Fibroblast of skin of abdomen (primary cell): ENCODE measurements at regions not wholly inside any gene's neighbourhood (a gene's known extent, or its start where the extent isn't known, plus 50 kb on each side); places are given as distances from the start of the nearest gene placed in this dataset.
A peak's percentile ranks its signal among the peaks of the same experiment; 100 is the strongest.
"Not testable (repeated sequence)": the region's sequence is repeated elsewhere in the genome, so short reads cannot be mapped to it uniquely, and the experiment has no call there.

ENCODE experiments used
- DNase-seq: peaks from one replicate; pipeline ENCODE4 v3.0.0-alpha.2; 2013

DNA sequence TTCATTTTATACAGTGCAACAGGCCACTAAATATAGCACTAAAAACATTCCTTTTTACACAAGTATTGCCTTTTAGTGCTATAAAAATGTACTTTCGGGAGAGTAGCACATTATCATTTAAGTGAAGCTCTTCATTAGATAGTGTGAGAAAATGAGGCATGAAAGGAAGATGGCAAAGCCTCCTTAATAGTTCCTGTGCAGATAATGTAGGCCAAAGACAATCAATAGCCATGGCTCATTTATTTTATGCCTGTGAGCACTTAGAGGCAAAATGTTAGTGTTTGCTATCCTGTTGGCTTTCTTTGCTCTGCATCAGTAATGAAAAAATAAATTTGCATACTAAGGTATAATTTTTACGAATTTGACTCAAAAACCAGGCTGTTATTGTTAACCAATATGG lies 929.5 kb upstream of the C9orf72 start:
- no peak for DNase-seq

DNA sequence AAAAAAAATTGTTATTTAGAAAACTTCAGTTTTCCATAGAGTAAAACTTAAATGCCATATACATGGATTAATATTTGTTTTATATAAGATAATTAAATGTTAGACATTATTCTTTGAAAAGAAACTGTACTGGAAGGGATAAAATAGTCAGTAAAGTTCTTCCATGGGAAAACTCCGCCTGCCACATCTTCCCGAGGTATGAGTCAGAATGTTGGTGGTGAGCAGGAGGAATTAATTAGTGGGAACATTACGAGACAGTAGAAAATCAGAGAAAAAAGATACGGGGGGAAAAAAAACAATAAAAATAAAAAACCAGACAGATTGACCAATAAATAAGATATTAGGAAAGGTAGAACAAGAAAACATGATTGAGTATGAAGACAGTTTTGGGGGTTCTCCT lies 930.3 kb upstream of the C9orf72 start:
- peak; percentile 37 for DNase-seq

- no peak for DNase-seq
These were observed 945.2 kb upstream of the C9orf72 start for GRCh38 chr9:28518439-28518838.

DNA sequence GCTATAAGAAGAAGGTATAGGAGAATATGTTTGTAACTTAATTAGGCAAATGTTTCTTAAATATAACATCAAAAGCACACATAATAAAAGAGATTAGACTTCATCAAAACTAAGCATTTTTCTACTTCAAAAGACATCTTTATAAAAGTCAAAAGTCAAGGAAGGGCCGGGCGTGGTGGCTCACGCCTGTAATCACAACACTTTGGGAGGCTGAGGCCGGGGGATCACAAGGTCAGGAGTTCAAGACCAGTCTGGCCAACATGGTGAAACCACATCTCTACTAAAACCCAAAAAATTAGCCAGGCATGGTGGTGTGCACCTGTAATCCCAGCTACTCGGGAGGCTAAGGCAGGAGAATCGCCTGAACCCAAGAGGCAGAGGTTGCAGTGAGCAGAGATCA lies 951.0 kb upstream of the C9orf72 start:
- DNase-seq = not testable (repeated sequence)

DNA sequence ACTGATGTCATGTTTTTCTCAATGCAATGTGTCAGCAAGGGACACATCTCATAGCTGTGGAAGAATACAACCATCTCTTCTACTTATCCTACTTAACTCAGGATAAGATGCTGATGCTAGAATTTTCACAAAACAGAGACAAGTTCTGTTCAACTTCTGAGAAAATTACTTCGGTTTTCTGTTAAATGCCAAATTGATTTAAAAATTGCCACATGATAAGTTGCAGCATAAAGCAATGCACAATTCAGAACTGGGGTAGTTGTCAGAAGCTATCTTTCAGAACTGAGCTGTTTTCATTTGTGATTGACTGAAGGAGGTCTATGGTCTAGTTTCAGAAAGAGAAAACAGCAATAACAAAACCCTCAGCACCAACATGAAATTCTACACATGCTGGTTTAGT lies 954.8 kb upstream of the C9orf72 start:
- no peak for DNase-seq

DNA sequence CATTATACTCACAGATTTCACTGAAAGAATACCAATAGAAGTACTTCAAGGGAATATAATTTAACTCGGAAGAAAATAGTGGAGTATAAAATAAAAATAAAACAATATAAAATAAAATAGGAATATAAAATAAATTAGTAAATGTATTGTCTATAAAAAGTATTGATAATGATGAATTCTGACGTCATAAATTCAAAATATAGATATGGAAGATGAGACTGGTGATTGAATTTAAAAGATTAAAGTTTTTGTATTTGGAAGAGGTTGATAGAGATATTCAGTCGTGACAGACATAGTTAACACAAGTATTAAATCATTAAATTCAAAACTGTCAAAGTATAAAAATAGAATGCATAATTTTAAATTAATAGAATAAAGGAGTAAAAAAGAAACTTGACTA lies 964.9 kb upstream of the C9orf72 start:
- no peak for DNase-seq

- DNase-seq = no peak
These were observed 966.3 kb upstream of the C9orf72 start for GRCh38 chr9:28539434-28540070.

DNA sequence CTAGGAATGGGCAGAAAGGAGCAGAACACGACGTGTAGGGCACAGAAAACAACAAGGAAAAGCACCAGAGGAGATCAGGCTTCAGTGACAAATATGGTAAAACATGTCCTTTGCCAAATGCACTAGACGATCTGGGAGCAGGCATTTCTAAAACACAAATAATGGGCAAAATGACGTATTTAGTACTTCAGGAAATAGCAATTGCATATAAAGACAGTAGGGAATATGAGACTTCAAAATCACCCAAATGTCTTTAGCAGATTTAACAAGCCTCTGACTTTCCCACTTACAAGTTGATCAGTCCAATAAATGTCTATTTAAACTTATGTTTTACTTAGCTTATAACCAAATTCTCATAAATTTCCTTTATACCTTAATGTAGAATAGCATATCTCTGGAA lies 969.6 kb upstream of the C9orf72 start:
- no peak for DNase-seq

- no peak for DNase-seq
These were observed 974.2 kb upstream of the C9orf72 start for GRCh38 chr9:28547527-28547926.

- no peak for DNase-seq
These were observed 990.1 kb upstream of the C9orf72 start for GRCh38 chr9:28563291-28563934.

DNA sequence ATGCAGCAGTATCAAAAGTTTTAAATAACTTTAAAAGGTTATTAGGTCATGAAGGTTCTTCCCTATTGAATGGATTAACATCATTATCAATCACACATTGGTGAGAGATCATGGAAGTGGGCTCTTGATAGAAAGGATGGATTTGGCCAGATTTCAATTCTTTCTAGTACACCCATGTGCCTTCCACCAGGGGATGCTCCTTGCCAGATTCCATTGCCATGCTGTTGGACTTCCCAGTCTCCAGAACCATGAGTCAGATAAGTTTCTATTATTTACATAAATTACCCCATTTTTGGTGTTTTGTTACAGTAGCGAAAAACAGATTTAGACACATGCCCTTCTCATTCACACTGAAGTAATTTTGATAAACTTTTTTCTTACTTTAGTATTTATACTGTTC lies 1010.6 kb upstream of the C9orf72 start:
- no peak for DNase-seq

DNA sequence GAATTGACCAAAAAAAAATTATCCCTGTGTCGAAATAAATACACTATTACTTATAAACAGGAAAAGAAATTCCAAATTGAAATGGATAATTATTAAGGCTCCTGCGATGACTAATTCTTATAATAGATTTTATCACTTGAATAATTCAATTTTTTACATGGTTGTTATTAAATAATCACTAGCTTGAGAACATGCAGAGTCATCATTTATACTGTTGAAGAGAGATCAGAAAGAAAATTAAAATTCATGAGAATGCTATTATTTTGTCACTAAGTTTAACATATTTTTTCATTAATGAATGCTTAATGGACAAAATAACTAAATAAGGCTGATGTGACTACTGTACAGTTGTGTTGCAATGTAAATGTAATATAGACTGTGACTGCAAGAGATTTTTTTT lies 1011.3 kb upstream of the C9orf72 start:
- no peak for DNase-seq

- DNase-seq = no peak
These were observed 1013.8 kb upstream of the C9orf72 start for GRCh38 chr9:28587052-28587451.

DNA sequence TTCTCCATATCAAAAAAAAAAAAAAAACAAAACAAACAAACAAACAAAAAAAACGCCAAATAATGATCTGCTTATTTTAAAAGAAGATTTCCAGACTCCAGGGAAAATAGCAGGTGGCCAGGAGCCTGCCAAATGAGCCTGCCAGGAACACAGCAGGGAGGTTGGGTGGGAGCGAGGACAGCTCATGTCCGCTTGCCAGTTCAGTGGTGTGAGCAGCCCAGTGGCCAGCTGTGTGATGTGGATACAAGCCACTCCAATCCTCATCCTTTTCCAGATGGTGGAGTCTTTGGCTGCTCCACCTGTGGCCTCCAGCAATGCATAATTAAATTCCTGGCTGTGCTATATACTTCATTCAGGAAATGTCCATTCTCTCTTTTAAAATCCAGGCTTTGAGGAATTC lies 1025.1 kb upstream of the C9orf72 start:
- no peak for DNase-seq

GRCh38 chr9:28600226-28600625 lies 1026.9 kb upstream of the C9orf72 start:
- DNase-seq = no peak

DNA sequence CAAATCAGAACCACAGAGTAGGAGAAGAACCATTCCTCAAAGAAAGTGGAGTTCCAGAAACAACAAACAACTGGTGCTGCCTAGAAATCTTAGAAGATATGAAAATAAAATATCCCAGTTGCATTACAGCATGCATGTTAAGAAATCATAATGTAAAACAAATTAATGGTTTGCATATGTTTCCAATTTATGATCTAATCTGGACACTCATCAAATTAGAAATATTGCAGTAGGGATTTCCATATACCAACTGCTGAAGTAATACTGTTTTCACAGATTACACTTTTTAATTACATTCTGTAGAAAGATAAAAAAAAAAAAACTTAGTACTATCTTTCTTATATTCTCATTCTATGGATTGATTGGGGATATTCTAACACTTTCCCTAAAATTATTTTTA lies 1034.6 kb upstream of the C9orf72 start:
- DNase-seq = no peak

GRCh38 chr9:28610339-28610738 lies 1037.1 kb upstream of the C9orf72 start:
- DNase-seq = no peak

GRCh38 chr9:28616310-28616709 lies 1043.0 kb upstream of the C9orf72 start:
- no peak for DNase-seq

DNA sequence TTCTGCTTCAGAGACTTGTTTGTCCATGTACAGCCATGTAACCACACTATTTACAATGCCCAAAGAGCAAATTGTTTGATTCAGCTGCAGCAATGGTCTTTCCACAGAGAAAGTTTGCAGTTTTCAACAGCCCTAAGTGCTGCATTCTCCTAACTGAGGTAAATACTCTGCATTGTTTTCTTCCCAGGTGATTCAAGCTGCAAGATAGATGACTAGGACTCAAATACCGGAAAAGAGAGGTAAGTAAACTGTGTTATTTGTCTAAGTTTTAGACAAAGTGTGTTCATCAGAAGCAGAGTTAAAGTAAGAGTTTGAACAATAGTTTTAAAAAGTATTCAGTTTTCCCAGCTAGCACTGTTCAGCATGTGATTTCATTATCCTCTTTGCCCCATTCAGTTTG lies 1046.7 kb upstream of the C9orf72 start:
- no peak for DNase-seq

DNA sequence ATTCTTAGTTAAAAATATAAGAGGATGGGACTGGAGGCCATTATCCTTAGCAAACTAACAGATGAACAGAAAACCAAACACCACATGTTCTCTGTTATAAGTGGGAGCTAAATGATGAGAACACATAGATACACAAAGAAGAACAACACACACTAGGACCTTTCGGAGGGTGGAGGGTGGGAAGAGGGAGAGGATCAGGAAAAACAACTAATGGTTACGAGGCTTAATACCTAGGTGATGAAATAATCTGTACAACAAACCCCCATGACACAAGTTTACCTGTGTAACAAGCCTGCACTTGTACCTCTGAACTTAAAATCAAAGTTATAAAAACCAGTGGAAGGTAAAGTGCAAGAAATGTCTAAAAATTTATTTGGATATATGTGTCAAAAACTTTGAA lies 1047.4 kb upstream of the C9orf72 start:
- DNase-seq = no peak

- DNase-seq = no peak
These were observed 1051.5 kb upstream of the C9orf72 start for GRCh38 chr9:28624771-28625170.

DNA sequence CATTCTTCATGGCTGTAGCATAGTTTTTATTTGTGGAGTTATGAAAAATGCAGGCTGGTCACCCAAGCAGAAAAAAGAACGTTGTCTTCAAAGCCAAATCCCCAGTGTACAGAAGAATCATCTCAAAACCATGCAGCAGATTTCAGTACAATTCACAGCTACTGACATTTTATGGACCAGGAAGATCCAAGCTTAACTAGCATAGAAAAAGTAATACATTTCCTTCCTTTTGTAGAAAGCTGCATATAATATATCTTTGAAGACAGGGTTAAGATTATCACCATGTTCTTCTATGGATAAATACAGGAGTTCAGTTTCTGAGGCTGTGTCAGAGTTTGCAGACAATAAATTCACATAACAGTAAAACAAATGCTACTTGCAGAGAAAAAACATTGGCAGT lies 1054.8 kb upstream of the C9orf72 start:
- no peak for DNase-seq

GRCh38 chr9:28648723-28649122 lies 1075.4 kb upstream of the C9orf72 start:
- no peak for DNase-seq

DNA sequence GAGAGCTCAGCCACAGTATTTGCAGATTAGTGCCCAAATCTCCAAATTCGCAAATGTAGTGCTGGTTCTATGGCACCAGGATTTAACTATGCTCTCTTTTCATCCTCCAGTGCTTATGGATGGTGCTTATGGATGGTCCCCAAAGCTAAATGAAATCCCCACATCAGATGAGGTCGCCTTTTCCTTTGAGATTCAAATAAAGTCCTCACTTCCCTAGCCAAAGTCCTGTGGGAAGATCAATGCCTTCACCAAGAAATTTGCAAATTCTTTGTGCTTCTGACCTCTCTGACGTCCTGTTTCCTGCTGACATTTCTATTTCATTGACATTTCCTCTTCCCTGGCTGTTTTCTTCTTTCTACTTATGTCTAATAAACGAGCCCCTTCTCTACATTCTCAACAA lies 1077.0 kb upstream of the C9orf72 start:
- no peak for DNase-seq
